IMR-90 (cell line): ENCODE measurements at regions not wholly inside any gene's neighbourhood (a gene's known extent, or its start where the extent isn't known, plus 50 kb on each side); places are given as distances from the start of the nearest gene placed in this dataset.

ENCODE experiments used
- ATAC-seq: fragments of 200-7000 bp; cut with Tn5 transposase; 2 replicates; pipeline ENCODE4 v1.9.1; 2020; ENCODE audit warnings: low read depth, mild to moderate bottlenecking, moderate library complexity
- BruUV-seq: library from RNA; stranded (reverse); fragments of 400-500 nt; replicated peaks from 2 replicates; lab custom pipeline; 2021; lab: Mats Ljungman, UMichigan
- CTCF ChIA-PET: fragments of 300-600 bp; formaldehyde crosslinking; extraction: SDS; loops from one replicate; lab custom pipeline; 2021; ENCODE audit warnings: antibody characterized with exemption; lab: Yijun Ruan, JAX
- POLR2A ChIA-PET: fragments of 300-600 bp; sonication (Branson Sonifier 250); formaldehyde crosslinking; loops from one replicate; lab custom pipeline; 2022; ENCODE audit warnings: antibody characterized with exemption; ENCODE audit not compliant: unreplicated experiment; lab: Charles Lee
- DNase-seq: peaks from one replicate; pipeline ENCODE4 v3.0.0; 2013
- H2AFZ ChIP-seq: replicated peaks from 2 replicates; pipeline ENCODE3; 2013; ENCODE audit warnings: low read length, mild to moderate bottlenecking; ENCODE audit not compliant: poor library complexity
- H2AK5ac ChIP-seq: 2 replicates; pipeline ENCODE4 v1.6.1; 2013; ENCODE audit warnings: low read depth, low read length, inconsistent platforms
- H2AK9ac ChIP-seq: replicated peaks from 2 replicates; pipeline ENCODE3; 2013; ENCODE audit warnings: mild to moderate bottlenecking, low read depth, low read length, moderate library complexity; ENCODE audit not compliant: poor library complexity
- H2BK120ac ChIP-seq: 2 replicates; pipeline ENCODE4 v1.6.1; 2013; ENCODE audit warnings: low read depth, low read length, inconsistent platforms
- H2BK15ac ChIP-seq: 3 replicates; pipeline ENCODE4 v1.6.1; 2013; ENCODE audit warnings: low read depth, low read length, inconsistent platforms
- H2BK20ac ChIP-seq: 2 replicates; pipeline ENCODE4 v1.6.1; 2013; ENCODE audit warnings: low read depth, mild to moderate bottlenecking, inconsistent platforms, low read length, moderate library complexity
- H2BK5ac ChIP-seq: 2 replicates; pipeline ENCODE4 v1.6.1; 2013; ENCODE audit warnings: mild to moderate bottlenecking, low read depth, low read length, inconsistent platforms; ENCODE audit not compliant: poor library complexity, severe bottlenecking
- H3K14ac ChIP-seq: replicated peaks from 2 replicates; pipeline ENCODE4 v1.6.1; 2013; ENCODE audit warnings: low read depth, low read length, inconsistent platforms
- H3K18ac ChIP-seq: 2 replicates; pipeline ENCODE4 v1.6.1; 2013; ENCODE audit warnings: low read depth, low read length, control low read depth
- H3K23ac ChIP-seq: 2 replicates; pipeline ENCODE4 v1.6.1; 2013; ENCODE audit warnings: low read depth, low read length, inconsistent platforms
- H3K27ac ChIP-seq: 2 replicates; pipeline ENCODE4 v1.5.1; 2013; ENCODE audit warnings: mild to moderate bottlenecking, control low read depth, low read length; ENCODE audit not compliant: insufficient read depth
- H3K27me3 ChIP-seq: 2 replicates; pipeline ENCODE4 v1.6.1; 2013; ENCODE audit warnings: low read length; ENCODE audit not compliant: control insufficient read depth, insufficient read depth
- H3K36me3 ChIP-seq: 2 replicates; pipeline ENCODE4 v1.6.1; 2013; ENCODE audit warnings: low read length, mixed read lengths; ENCODE audit not compliant: control insufficient read depth, insufficient read depth
- H3K4ac ChIP-seq: 2 replicates; pipeline ENCODE4 v1.6.1; 2013; ENCODE audit warnings: low read depth, low read length, inconsistent platforms
- H3K4me1 ChIP-seq: 2 replicates; pipeline ENCODE4 v1.6.1; 2013; ENCODE audit warnings: low read length, mixed read lengths; ENCODE audit not compliant: control insufficient read depth, insufficient read depth
- H3K4me2 ChIP-seq: 2 replicates; pipeline ENCODE4 v1.6.1; 2013; ENCODE audit warnings: low read depth, mild to moderate bottlenecking, control low read depth, low read length, moderate library complexity
- H3K4me3 ChIP-seq: 2 replicates; pipeline ENCODE4 v1.5.1; 2013; ENCODE audit warnings: low read depth, mild to moderate bottlenecking, control low read depth, low read length, moderate library complexity; ENCODE audit not compliant: insufficient read depth
- H3K56ac ChIP-seq: 2 replicates; pipeline ENCODE4 v1.6.1; 2013; ENCODE audit warnings: low read length, inconsistent platforms; ENCODE audit not compliant: insufficient read depth; ENCODE audit errors: extremely low read depth
- H3K79me1 ChIP-seq, 2 experiments: 2 replicates each; pipeline ENCODE4 v1.6.1; 2013; ENCODE audit warnings: low read length in 2 of 2, inconsistent platforms in 1 of 2, low read depth in 1 of 2
- H3K9ac ChIP-seq: 2 replicates; pipeline ENCODE4 v1.6.1; 2013; ENCODE audit warnings: low read depth, low read length, control low read depth
- H3K9me1 ChIP-seq: 2 replicates; pipeline ENCODE4 v1.6.1; 2013; ENCODE audit warnings: low read length, inconsistent platforms; ENCODE audit not compliant: insufficient read depth
- H3K9me3 ChIP-seq: 2 replicates; pipeline ENCODE4 v1.6.1; 2013; ENCODE audit warnings: low read length; ENCODE audit not compliant: control insufficient read depth, insufficient read depth
- H4K20me1 ChIP-seq: 2 replicates; pipeline ENCODE4 v1.6.1; 2013; ENCODE audit warnings: low read length, inconsistent platforms; ENCODE audit not compliant: insufficient read depth
- H4K5ac ChIP-seq: 2 replicates; pipeline ENCODE4 v1.6.1; 2013; ENCODE audit warnings: mild to moderate bottlenecking, low read depth, low read length, control low read depth
- H4K8ac ChIP-seq, 2 experiments: 2 replicates each; pipeline ENCODE4 v1.6.1; 2013; ENCODE audit warnings: low read depth in 2 of 2, low read length in 2 of 2, control low read depth in 1 of 2, inconsistent platforms in 1 of 2
- H4K91ac ChIP-seq: 2 replicates; pipeline ENCODE4 v1.6.1; 2013; ENCODE audit warnings: low read depth, low read length, inconsistent platforms; ENCODE audit not compliant: insufficient read depth
- CHD1 ChIP-seq: IDR thresholded peaks from 2 replicates; pipeline ENCODE4 v1.6.1; 2012; ENCODE audit warnings: low read depth, low read length, improper control_type of control experiment
- MXI1 ChIP-seq: IDR thresholded peaks from 2 replicates; pipeline ENCODE4 v1.6.1; 2012; ENCODE audit warnings: low read depth, mild to moderate bottlenecking, low read length, moderate library complexity, borderline replicate concordance
- NFE2L2 ChIP-seq: fragments of 150-350 bp; IDR thresholded peaks from 2 replicates; pipeline ENCODE4 v1.6.1; 2016; ENCODE audit warnings: low read depth, mild to moderate bottlenecking, low read length
- WGBS, 2 experiments: methylation state at CpG; one replicate each; pipeline versions ENCODE4 v1.1.5 to v1.1.7; 2013; ENCODE audit warnings: missing lambda C conversion rate in 2 of 2; ENCODE audit not compliant: insufficient read length in 1 of 2; ENCODE audit errors: extremely low coverage in 2 of 2; 5-methylcytosine and 5-hydroxymethylcytosine counted together
- dilution Hi-C: fragments of 300-500 bp; cut with HindIII; formaldehyde crosslinking; loops from one replicate; pipeline ENCODE4 v1.14.3; 2018; ENCODE audit warnings: low sequenced_read_pairs; ENCODE audit not compliant: unreplicated experiment
- in situ Hi-C: fragments of 300-500 bp; cut with MboI; formaldehyde crosslinking; loops from 3 replicates; pipeline ENCODE4 v1.14.3; 2019; ENCODE audit warnings: low sequenced_read_pairs, inconsistent platforms, mixed read lengths
- intact Hi-C: fragments of 100-400 bp; cut with micrococcal nuclease; formaldehyde crosslinking; loops from 2 replicates; pipeline ENCODE4 v1.10.0; 2022
- TF ChIP-seq, protein P1 (sequence below): conservative IDR thresholded peaks from 2 replicates; pipeline ENCODE4 v1.5.1; 2012; ENCODE audit warnings: mild to moderate bottlenecking, low read depth, low read length, improper control_type of control experiment

DNA sequence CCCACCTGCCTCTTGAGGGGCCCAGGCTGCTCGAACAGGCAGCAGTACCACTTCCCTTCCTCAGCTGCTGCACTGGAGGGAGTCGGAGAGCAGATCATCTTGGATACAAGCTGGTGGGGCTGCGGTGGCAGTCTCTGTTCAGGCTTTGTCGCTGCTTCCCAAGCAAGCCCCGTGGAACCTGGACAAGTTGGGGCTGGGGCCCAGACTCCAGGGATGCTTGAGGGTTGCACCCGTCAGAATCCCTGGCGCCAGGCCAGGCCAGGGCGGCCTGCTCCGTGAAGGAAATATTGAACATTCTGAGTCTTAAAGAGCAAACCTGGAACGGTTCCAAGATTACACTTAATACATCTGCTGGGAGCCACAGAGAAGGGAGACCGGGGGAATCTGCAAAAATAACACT lies 310.1 kb upstream of the SORL1-AS1 start:
- DNase-seq, result peak; percentile 52
- Histone ChIP-seq H2AK5ac (no peak overlapping the region), H3K14ac (no peak overlapping the region), H2BK5ac (no peak overlapping the region), H3K18ac (no peak overlapping the region), H4K91ac (no peak overlapping the region), H2BK15ac (no peak overlapping the region), H3K36me3 (no peaks in the 10 kb centered on the region), H2AK9ac (no peak overlapping the region), H3K23ac (no peak overlapping the region), H3K27me3 (peaks cover 2% of the 10 kb centered on the region; the same call in 1 of the 2 replicates), H2BK20ac (no peak overlapping the region), H4K5ac (no peak overlapping the region), H3K4ac (no peak overlapping the region), H3K4me2 (peak overlapping the region; percentile 46; the same call in 1 of the 2 replicates), H4K20me1 (no peaks in the 10 kb centered on the region), H3K4me1 (peaks cover 6% of the 10 kb centered on the region; the same call in 1 of the 2 replicates), H2BK120ac (no peak overlapping the region), H2AFZ (peak overlapping the region; percentile 15), H3K4me3 (no peak overlapping the region), H3K9ac (no peak overlapping the region), H3K56ac (no peak overlapping the region), H4K8ac (no peak overlapping the region), H3K79me1 (no peaks in the 10 kb centered on the region), H3K9me1 (no peaks in the 10 kb centered on the region), H3K27ac (no peak overlapping the region), H3K9me3 (no peaks in the 10 kb centered on the region)
- POLR2A ChIA-PET, result no interaction called here
- 24% methylated on average over 2 of the region's 11 CpGs; no CpG with 5 or more reads in 1 of the 2 experiments for WGBS, 2 experiments
- BruUV-seq, result no TSS peak
- CTCF ChIA-PET, result no interaction called here
- dilution Hi-C loops, result no loop called here
- ATAC-seq, result peak; percentile 46
- TF ChIP-seq MXI1, result no peak
- TF ChIP-seq, protein P1, sequence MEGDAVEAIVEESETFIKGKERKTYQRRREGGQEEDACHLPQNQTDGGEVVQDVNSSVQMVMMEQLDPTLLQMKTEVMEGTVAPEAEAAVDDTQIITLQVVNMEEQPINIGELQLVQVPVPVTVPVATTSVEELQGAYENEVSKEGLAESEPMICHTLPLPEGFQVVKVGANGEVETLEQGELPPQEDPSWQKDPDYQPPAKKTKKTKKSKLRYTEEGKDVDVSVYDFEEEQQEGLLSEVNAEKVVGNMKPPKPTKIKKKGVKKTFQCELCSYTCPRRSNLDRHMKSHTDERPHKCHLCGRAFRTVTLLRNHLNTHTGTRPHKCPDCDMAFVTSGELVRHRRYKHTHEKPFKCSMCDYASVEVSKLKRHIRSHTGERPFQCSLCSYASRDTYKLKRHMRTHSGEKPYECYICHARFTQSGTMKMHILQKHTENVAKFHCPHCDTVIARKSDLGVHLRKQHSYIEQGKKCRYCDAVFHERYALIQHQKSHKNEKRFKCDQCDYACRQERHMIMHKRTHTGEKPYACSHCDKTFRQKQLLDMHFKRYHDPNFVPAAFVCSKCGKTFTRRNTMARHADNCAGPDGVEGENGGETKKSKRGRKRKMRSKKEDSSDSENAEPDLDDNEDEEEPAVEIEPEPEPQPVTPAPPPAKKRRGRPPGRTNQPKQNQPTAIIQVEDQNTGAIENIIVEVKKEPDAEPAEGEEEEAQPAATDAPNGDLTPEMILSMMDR, result no peak
- no peak for TF ChIP-seq CHD1
- TF ChIP-seq NFE2L2, result no peak
- intact Hi-C loops, result no loop called here
- in situ Hi-C loops, result no loop called here
